ENCODE measurements at regions not wholly inside any gene's neighbourhood (a gene's known extent, or its start where the extent isn't known, plus 50 kb on each side); places are given as distances from the start of the nearest gene placed in this dataset.

- BruUV-seq (replicated peaks), result no TSS peak
- POLR2A ChIA-PET (ENCODE audit: unreplicated experiment), result no interaction called here
Observed at GRCh38 chr2:64928813-64929212, 60.4 kb upstream of the SLC1A4 start.

More at GRCh38 chr2:64928813-64929212, 60.4 kb upstream of the SLC1A4 start:
- Histone ChIP-seq H2AK9ac (replicated peaks; ENCODE audit: low read depth, low read length, poor library complexity) (no peak overlapping the region), H2BK120ac (ENCODE audit: low read depth, low read length) (no peak overlapping the region), H3K18ac (ENCODE audit: low read depth, low read length) (no peak overlapping the region), H3K56ac (ENCODE audit: extremely low read depth, insufficient read depth, low read length) (no peak overlapping the region), H3K27ac (ENCODE audit: insufficient read depth, low read length) (no peak overlapping the region), H4K5ac (ENCODE audit: low read depth, low read length) (no peak overlapping the region), H4K91ac (ENCODE audit: insufficient read depth, low read depth, low read length) (no peak overlapping the region), H3K9me1 (ENCODE audit: insufficient read depth, low read length) (no peaks in the 10 kb centered on the region), H3K9me3 (ENCODE audit: control insufficient read depth, insufficient read depth, low read length) (peaks cover 5% of the 10 kb centered on the region; the same call in 1 of the 2 replicates), H3K9ac (ENCODE audit: low read depth, low read length) (no peak overlapping the region), H3K27me3 (ENCODE audit: control insufficient read depth, insufficient read depth, low read length) (peaks cover 51% of the 10 kb centered on the region), H2AFZ (replicated peaks; ENCODE audit: low read length, poor library complexity) (no peak overlapping the region), H3K23ac (ENCODE audit: low read depth, low read length) (no peak overlapping the region), H3K4me3 (ENCODE audit: insufficient read depth, low read depth, low read length) (no peak overlapping the region), H3K4me2 (ENCODE audit: low read depth, low read length) (no peak overlapping the region), H2AK5ac (ENCODE audit: low read depth, low read length) (no peak overlapping the region), H2BK5ac (ENCODE audit: low read depth, low read length, poor library complexity, severe bottlenecking) (no peak overlapping the region), H4K8ac (ENCODE audit: low read depth in 2 of 2, low read length in 2 of 2) (no peak overlapping the region), H2BK15ac (ENCODE audit: low read depth, low read length) (no peak overlapping the region), H3K4me1 (ENCODE audit: control insufficient read depth, insufficient read depth, low read length) (no peaks in the 10 kb centered on the region), H3K79me1 (ENCODE audit: low read depth in 1 of 2, low read length in 2 of 2) (no peaks in the 10 kb centered on the region), H2BK20ac (ENCODE audit: low read depth, low read length) (no peak overlapping the region), H3K36me3 (ENCODE audit: control insufficient read depth, insufficient read depth, low read length) (no peaks in the 10 kb centered on the region), H3K14ac (replicated peaks; ENCODE audit: low read depth, low read length) (no peak overlapping the region), H3K4ac (ENCODE audit: low read depth, low read length) (no peak overlapping the region), H4K20me1 (ENCODE audit: insufficient read depth, low read length) (no peaks in the 10 kb centered on the region)
- in situ Hi-C loops (cut with MboI; ENCODE audit: low sequenced_read_pairs) (no loop called here), intact Hi-C loops (cut with micrococcal nuclease) (no loop called here), dilution Hi-C loops (cut with HindIII; ENCODE audit: low sequenced_read_pairs, unreplicated experiment) (no loop called here)
- CTCF ChIA-PET, result no interaction called here
- no peak for ATAC-seq (ENCODE audit: low read depth)
- WGBS, 2 experiments (ENCODE audit: extremely low coverage in 2 of 2, insufficient read length in 1 of 2), result no CpG with 5 or more reads among the region's 1 CpG
- no peak for DNase-seq
- TF ChIP-seq SMC3 (IDR thresholded peaks at IDR 0.05; ENCODE audit: low read depth, low read length), result no peak

Measured in IMR-90 (cell line).